Activated naive CD8-positive, alpha-beta T cell treated with anti-CD3 and anti-CD28 coated beads for 36 hours (primary cell): ENCODE measurements at regions not wholly inside any gene's neighbourhood (a gene's known extent, or its start where the extent isn't known, plus 50 kb on each side); places are given as distances from the start of the nearest gene placed in this dataset.
A peak's percentile ranks its signal among the peaks of the same experiment; 100 is the strongest.

Experiments
- DNase-seq: peaks from one replicate; pipeline ENCODE4 v3.0.0; 2021
- H3K27ac Mint-ChIP-seq: one replicate; pipeline ENCODE4 v1.8.0; 2022; ENCODE audit warnings: mild to moderate bottlenecking, moderate library complexity, mixed read lengths
- H3K27me3 Mint-ChIP-seq: one replicate; pipeline ENCODE4 v1.8.0; 2022; ENCODE audit warnings: mild to moderate bottlenecking, mixed read lengths
- H3K36me3 Mint-ChIP-seq: one replicate; pipeline ENCODE4 v1.8.0; 2021; ENCODE audit warnings: mild to moderate bottlenecking, mixed read lengths
- H3K4me1 Mint-ChIP-seq: one replicate; pipeline ENCODE4 v1.8.0; 2021; ENCODE audit warnings: mixed read lengths
- H3K4me3 Mint-ChIP-seq: one replicate; pipeline ENCODE4 v1.8.0; 2022; ENCODE audit warnings: mild to moderate bottlenecking, moderate library complexity, mixed read lengths
- H3K9me3 Mint-ChIP-seq: one replicate; pipeline ENCODE4 v1.8.0; 2022; ENCODE audit warnings: mixed read lengths

DNA sequence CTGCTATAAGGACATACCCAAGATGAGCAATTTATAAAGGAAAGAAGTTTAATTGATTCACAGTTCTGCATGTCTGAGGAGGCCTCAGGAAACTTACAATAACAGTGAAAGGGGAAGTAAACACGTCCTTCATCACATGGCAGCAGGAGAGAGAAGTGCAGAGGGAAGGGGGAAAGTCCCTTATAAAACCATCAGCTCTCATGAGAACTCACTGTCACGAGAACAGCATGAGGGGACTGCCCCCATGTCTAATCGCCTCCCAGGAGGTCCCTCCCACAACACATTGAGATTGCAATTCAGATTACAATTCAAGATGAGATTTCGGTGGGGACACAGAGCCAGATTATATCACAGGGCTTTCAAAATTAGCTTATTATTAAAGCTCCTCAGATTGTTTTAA, 209.5 kb upstream of the PPP3CA start:
- peaks cover 14% of the 10 kb centered on the region for H3K27me3 Mint-ChIP-seq
- peaks cover 15% of the 10 kb centered on the region for H3K9me3 Mint-ChIP-seq
- DNase-seq, result peak; percentile 2
- no peak overlapping the region for H3K4me3 Mint-ChIP-seq
- H3K27ac Mint-ChIP-seq, result no peak overlapping the region
- H3K36me3 Mint-ChIP-seq, result peaks cover 7% of the 10 kb centered on the region
- peaks cover 4% of the 10 kb centered on the region for H3K4me1 Mint-ChIP-seq

DNA sequence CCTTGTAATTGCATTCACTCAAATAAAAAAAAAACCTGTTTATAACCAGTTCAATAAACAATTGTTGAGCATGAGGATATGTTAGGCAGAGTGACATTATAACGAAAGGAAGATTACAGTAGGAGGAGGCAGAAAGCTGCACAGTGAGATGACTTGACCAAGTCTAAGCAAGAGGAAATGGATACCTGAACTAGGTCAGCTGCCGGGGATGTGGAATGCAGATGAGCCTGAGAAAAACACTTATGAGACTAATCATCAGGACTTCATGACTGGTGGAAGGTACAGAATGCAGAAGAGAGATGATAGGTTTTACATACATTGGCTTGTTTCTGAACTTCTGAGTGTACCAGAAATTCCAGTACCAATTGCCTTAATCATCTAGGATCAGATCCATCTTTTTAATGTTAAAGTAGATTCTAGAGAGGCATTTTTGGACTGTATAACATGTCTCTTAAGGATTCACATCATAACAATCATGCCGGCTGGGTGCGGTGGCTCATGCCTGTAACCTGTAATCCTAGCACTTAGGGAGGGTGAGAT, 208.1 kb upstream of the PPP3CA start:
- no peak for DNase-seq
- H3K36me3 Mint-ChIP-seq, result peaks cover 10% of the 10 kb centered on the region
- no peak overlapping the region for H3K4me3 Mint-ChIP-seq
- H3K27ac Mint-ChIP-seq, result no peak overlapping the region
- peaks cover 20% of the 10 kb centered on the region for H3K9me3 Mint-ChIP-seq
- H3K4me1 Mint-ChIP-seq, result peaks cover 4% of the 10 kb centered on the region
- peaks cover 14% of the 10 kb centered on the region for H3K27me3 Mint-ChIP-seq

- H3K27ac Mint-ChIP-seq, result no peak overlapping the region
- H3K4me3 Mint-ChIP-seq, result no peak overlapping the region
- H3K36me3 Mint-ChIP-seq, result no peaks in the 10 kb centered on the region
- DNase-seq, result no peak
- H3K27me3 Mint-ChIP-seq, result peaks cover 25% of the 10 kb centered on the region
- no peaks in the 10 kb centered on the region for H3K4me1 Mint-ChIP-seq
- H3K9me3 Mint-ChIP-seq, result peaks cover 3% of the 10 kb centered on the region
These were observed 193.0 kb upstream of the PPP3CA start for GRCh38 chr4:101540336-101540735.

DNA sequence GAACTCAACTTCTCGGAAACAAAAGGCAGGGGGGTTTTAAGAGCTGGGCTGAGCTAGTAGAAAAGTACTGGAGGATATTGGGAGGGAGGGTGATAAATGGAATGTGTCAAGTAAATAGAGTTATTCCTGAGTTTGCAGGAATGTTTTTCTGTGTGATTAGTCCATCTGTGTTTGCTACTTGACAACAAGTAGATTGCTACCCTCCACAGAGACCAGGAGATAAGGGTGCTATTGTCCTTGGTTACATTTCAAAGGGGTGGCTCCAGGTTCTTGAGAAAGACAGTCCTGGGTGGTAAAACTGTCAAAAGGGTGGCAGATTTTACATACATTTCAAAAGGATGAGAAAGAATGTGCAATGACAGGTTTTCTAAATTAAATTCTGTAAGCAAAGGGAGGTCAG, 181.2 kb upstream of the PPP3CA start:
- Mint-ChIP-seq H3K4me1 (peaks cover 22% of the 10 kb centered on the region), H3K9me3 (peaks cover 5% of the 10 kb centered on the region), H3K27ac (no peak overlapping the region), H3K36me3 (peaks cover 2% of the 10 kb centered on the region), H3K27me3 (peaks cover 64% of the 10 kb centered on the region), H3K4me3 (no peak overlapping the region)
- DNase-seq, result no peak

GRCh38 chr4:101527188-101527587, 179.9 kb upstream of the PPP3CA start:
- H3K4me3 Mint-ChIP-seq, result no peak overlapping the region
- H3K9me3 Mint-ChIP-seq, result peaks cover 5% of the 10 kb centered on the region
- peak overlapping the region; percentile 18 for H3K27ac Mint-ChIP-seq
- peaks cover 22% of the 10 kb centered on the region for H3K4me1 Mint-ChIP-seq
- peaks cover 53% of the 10 kb centered on the region for H3K27me3 Mint-ChIP-seq
- H3K36me3 Mint-ChIP-seq, result peaks cover 2% of the 10 kb centered on the region
- DNase-seq, result peak; percentile 72

DNA sequence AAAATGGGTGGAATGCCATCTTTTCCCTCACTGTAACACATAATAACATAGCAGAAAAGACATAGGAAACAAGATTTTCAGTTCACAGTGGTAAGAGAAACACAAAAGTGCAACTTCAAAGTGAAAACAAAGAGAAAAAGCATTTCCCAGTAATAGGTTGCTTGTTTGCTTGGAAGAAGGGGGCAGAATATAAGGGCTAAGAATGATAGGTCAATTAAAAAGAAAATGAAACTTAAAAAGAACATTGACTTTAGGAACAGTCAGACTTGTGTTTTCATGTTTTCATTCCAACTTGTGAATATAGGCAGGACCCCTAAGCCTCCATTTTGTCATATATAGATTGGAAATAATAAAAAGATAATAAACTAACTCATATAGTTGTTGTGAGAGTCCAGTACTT, 168.2 kb upstream of the PPP3CA start:
- H3K4me1 Mint-ChIP-seq, result peaks cover 3% of the 10 kb centered on the region
- no peaks in the 10 kb centered on the region for H3K9me3 Mint-ChIP-seq
- no peak overlapping the region for H3K4me3 Mint-ChIP-seq
- no peak for DNase-seq
- no peak overlapping the region for H3K27ac Mint-ChIP-seq
- H3K27me3 Mint-ChIP-seq, result peaks cover 39% of the 10 kb centered on the region
- H3K36me3 Mint-ChIP-seq, result no peaks in the 10 kb centered on the region

GRCh38 chr4:101515099-101515498, 167.8 kb upstream of the PPP3CA start:
- Mint-ChIP-seq H3K4me1 (peaks cover 3% of the 10 kb centered on the region), H3K27ac (no peak overlapping the region), H3K27me3 (peaks cover 35% of the 10 kb centered on the region), H3K4me3 (no peak overlapping the region), H3K36me3 (no peaks in the 10 kb centered on the region), H3K9me3 (no peaks in the 10 kb centered on the region)
- DNase-seq, result no peak

GRCh38 chr4:101512416-101512815, 165.1 kb upstream of the PPP3CA start:
- DNase-seq, result no peak
- peaks cover 3% of the 10 kb centered on the region for H3K4me1 Mint-ChIP-seq
- no peaks in the 10 kb centered on the region for H3K9me3 Mint-ChIP-seq
- no peak overlapping the region for H3K27ac Mint-ChIP-seq
- no peaks in the 10 kb centered on the region for H3K36me3 Mint-ChIP-seq
- no peak overlapping the region for H3K4me3 Mint-ChIP-seq
- peaks cover 26% of the 10 kb centered on the region for H3K27me3 Mint-ChIP-seq

DNA sequence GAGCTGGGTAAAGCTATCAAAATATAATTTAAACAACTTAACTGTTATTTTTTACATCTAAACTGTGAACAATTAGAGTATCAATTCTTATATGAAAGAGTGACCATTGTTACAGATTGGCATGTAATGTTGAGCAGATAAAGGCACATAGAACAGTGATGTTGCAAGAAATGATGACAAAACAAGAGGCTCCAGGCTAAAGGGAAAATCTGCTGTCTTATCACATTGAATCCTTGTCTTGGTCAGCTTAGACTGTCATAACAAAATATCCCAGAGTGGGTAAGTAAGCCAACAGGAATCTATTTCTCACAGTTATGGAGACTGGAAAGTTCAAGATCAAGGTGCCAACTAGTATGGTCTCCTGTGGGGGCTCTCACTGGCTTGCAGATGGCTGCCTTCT, 154.1 kb upstream of the PPP3CA start:
- Mint-ChIP-seq H3K9me3 (no peaks in the 10 kb centered on the region), H3K36me3 (no peaks in the 10 kb centered on the region), H3K27ac (no peak overlapping the region)

GRCh38 chr4:101500742-101501141, 153.4 kb upstream of the PPP3CA start:
- no peak for DNase-seq
- H3K36me3 Mint-ChIP-seq, result no peaks in the 10 kb centered on the region
- no peaks in the 10 kb centered on the region for H3K27me3 Mint-ChIP-seq
- no peaks in the 10 kb centered on the region for H3K9me3 Mint-ChIP-seq
- H3K4me1 Mint-ChIP-seq, result peaks cover 4% of the 10 kb centered on the region
- no peak overlapping the region for H3K4me3 Mint-ChIP-seq
- no peak overlapping the region for H3K27ac Mint-ChIP-seq

More for the DNA sequence above, 154.1 kb upstream of the PPP3CA start:
- DNase-seq, result no peak
- Mint-ChIP-seq H3K4me3 (no peak overlapping the region), H3K27me3 (no peaks in the 10 kb centered on the region), H3K4me1 (peaks cover 4% of the 10 kb centered on the region)

DNA sequence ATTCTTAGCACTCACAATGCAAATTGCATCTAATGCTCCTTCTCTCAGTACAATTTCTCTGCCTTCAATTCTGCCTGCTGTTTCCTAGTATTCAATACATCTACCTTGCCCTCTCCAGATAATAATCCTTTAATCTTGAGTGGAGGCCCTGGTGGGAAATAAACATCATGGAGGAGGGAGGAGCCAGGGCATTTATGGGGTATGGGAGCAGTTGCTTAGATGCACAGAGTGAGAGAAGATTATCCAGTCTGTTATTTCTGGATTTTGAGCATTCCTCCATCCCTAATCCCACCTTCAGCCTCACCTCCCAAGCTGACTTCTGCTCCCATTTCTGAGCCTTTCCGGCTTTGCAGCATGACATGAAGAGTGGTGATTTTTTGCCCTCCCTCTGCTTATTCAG, 127.9 kb upstream of the PPP3CA start:
- Mint-ChIP-seq H3K9me3 (no peaks in the 10 kb centered on the region), H3K4me1 (no peaks in the 10 kb centered on the region), H3K27me3 (peaks cover 6% of the 10 kb centered on the region), H3K36me3 (no peaks in the 10 kb centered on the region), H3K27ac (no peak overlapping the region), H3K4me3 (no peak overlapping the region)
- no peak for DNase-seq

DNA sequence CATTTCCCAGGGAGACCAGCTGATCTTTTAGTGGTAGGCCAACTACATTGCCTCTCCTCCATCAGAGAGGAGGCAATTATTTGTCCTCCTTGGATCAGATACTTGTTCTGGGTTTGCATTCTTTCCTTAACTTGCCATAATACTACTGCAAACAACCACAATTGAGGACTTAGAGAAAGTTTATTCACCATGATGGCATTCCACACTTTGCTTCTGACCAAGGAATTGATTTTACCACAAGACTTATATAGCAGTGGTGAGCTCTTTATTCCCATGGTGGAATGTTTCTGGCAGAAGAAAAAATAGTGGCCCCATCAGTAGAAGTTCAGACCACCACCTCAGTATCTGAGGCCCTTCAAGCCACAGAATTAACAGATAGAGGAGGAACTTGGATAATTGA, 123.9 kb upstream of the PPP3CA start:
- Mint-ChIP-seq H3K27me3 (peaks cover 6% of the 10 kb centered on the region), H3K4me3 (no peak overlapping the region), H3K36me3 (no peaks in the 10 kb centered on the region), H3K4me1 (no peaks in the 10 kb centered on the region), H3K27ac (no peak overlapping the region), H3K9me3 (no peaks in the 10 kb centered on the region)
- no peak for DNase-seq

DNA sequence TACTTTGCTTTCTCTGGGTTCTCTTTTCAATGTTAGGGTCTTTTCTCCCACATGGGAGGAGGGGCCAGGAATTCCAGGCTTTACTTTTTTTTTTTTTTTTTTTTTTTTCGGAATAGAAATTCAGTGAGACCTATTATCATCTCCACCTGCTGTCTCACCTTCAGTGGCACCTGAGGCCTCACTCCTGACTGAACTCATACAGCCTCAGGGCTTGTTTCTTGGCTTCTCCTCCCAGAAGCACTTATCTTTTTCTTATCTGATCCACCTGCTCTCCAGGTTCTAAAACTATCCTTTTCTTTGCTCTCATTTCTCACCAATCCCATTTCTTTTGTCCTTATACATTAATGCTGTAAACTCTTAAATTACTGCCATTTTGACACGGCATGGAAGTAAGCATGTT, 117.3 kb upstream of the PPP3CA start:
- peaks cover 2% of the 10 kb centered on the region for H3K9me3 Mint-ChIP-seq
- no peak overlapping the region for H3K4me3 Mint-ChIP-seq
- H3K27me3 Mint-ChIP-seq, result peaks cover 4% of the 10 kb centered on the region
- DNase-seq, result no peak
- H3K27ac Mint-ChIP-seq, result no peak overlapping the region
- no peaks in the 10 kb centered on the region for H3K4me1 Mint-ChIP-seq
- H3K36me3 Mint-ChIP-seq, result no peaks in the 10 kb centered on the region

- Mint-ChIP-seq H3K36me3 (no peaks in the 10 kb centered on the region), H3K9me3 (peaks cover 9% of the 10 kb centered on the region), H3K27ac (no peak overlapping the region), H3K27me3 (peaks cover 15% of the 10 kb centered on the region), H3K4me1 (no peaks in the 10 kb centered on the region), H3K4me3 (no peak overlapping the region)
- DNase-seq, result no peak
These were observed 111.6 kb upstream of the PPP3CA start for GRCh38 chr4:101458914-101459313.

DNA sequence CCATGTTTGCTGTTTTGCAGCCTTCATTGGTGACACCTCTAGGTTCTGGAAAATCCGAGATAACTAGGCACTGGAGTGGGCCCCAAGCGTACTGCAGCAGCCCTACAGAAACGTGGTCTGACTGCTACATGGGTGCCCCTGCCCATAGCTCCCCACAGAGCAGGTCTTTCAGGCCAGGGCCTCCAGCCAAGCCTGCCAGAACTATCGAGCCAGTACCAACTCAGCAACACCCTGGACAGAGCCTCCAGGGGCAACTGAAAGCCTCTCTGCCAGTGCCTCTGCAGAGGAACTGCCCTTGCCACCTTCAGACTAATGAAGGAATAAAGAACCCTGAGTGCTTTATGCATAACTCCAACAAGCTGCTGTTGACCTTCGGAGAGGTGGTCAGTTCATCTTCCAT, 111.1 kb upstream of the PPP3CA start:
- no peak overlapping the region for H3K4me3 Mint-ChIP-seq
- H3K36me3 Mint-ChIP-seq, result no peaks in the 10 kb centered on the region
- peaks cover 9% of the 10 kb centered on the region for H3K9me3 Mint-ChIP-seq
- no peak overlapping the region for H3K27ac Mint-ChIP-seq
- no peak for DNase-seq
- H3K4me1 Mint-ChIP-seq, result no peaks in the 10 kb centered on the region
- peaks cover 15% of the 10 kb centered on the region for H3K27me3 Mint-ChIP-seq

GRCh38 chr4:101451086-101451485, 103.8 kb upstream of the PPP3CA start:
- H3K27me3 Mint-ChIP-seq, result peaks cover 40% of the 10 kb centered on the region
- H3K9me3 Mint-ChIP-seq, result peaks cover 5% of the 10 kb centered on the region
- no peak overlapping the region for H3K27ac Mint-ChIP-seq
- no peaks in the 10 kb centered on the region for H3K36me3 Mint-ChIP-seq
- H3K4me1 Mint-ChIP-seq, result no peaks in the 10 kb centered on the region
- H3K4me3 Mint-ChIP-seq, result no peak overlapping the region
- no peak for DNase-seq

DNA sequence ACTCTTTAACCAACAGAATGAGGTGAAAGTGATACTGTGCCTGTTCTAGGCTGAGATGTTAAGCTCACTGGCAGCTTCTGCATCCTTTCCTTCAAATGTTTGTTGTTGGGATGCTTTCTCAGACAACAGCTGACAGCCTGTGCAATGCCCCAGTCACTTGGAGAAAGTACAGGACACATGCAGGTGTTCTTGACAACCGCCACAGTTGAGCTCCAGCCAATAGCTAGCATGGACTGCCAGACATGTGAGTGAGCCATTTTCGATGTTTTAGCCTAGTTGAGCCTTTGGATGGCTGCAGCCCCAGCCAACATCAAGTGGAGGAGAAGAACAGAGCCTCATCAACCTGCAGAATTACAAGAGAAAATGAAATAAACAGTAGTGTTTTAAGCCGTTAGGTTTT, 94.1 kb upstream of the PPP3CA start:
- Mint-ChIP-seq H3K4me3 (no peak overlapping the region), H3K27ac (no peak overlapping the region), H3K9me3 (no peaks in the 10 kb centered on the region), H3K36me3 (no peaks in the 10 kb centered on the region), H3K4me1 (no peaks in the 10 kb centered on the region), H3K27me3 (peaks cover 36% of the 10 kb centered on the region)
- no peak for DNase-seq
